C1 segment of cervical spinal cord (tissue), 14 donors: ENCODE measurements at regions not wholly inside any gene's neighbourhood (a gene's known extent, or its start where the extent isn't known, plus 50 kb on each side); places are given as distances from the start of the nearest gene placed in this dataset.
"Not testable (repeated sequence)": the region's sequence is repeated elsewhere in the genome, so short reads cannot be mapped to it uniquely, and the experiment has no call there.

Experiments
- DNase-seq, 14 donors: peaks; one replicate each; lab custom pipeline; 2025; lab: John Stamatoyannopoulos, UW

GRCh38 chr12:114123108-114123507, 157.0 kb upstream of the RBM19 start:
- no peak for DNase-seq

- DNase-seq = no peak
These were observed 155.9 kb upstream of the RBM19 start for GRCh38 chr12:114122016-114122415.

- DNase-seq = no peak
These were observed 153.2 kb upstream of the RBM19 start for GRCh38 chr12:114119316-114119715.

- no peak for DNase-seq
These were observed 130.3 kb upstream of the RBM19 start for GRCh38 chr12:114096461-114096860.

- no peak for DNase-seq
These were observed 127.4 kb upstream of the RBM19 start for GRCh38 chr12:114093520-114093919.

GRCh38 chr12:114092981-114093380, 126.9 kb upstream of the RBM19 start:
- no peak for DNase-seq

- DNase-seq = no peak
These were observed 124.1 kb upstream of the RBM19 start for GRCh38 chr12:114090211-114090610.

- no peak for DNase-seq
These were observed 107.0 kb upstream of the RBM19 start for GRCh38 chr12:114073076-114073475.

- DNase-seq = no peak
These were observed 103.4 kb upstream of the RBM19 start for GRCh38 chr12:114069507-114069906.

GRCh38 chr12:114064497-114064896, 98.4 kb upstream of the RBM19 start:
- DNase-seq = no peak

GRCh38 chr12:114064034-114064433, 97.9 kb upstream of the RBM19 start:
- DNase-seq = not testable (repeated sequence)

- no peak for DNase-seq
These were observed 97.3 kb upstream of the RBM19 start for GRCh38 chr12:114063435-114063834.

- not testable (repeated sequence) for DNase-seq
These were observed 90.2 kb upstream of the RBM19 start for GRCh38 chr12:114056351-114056750.

- DNase-seq = no peak
These were observed 88.9 kb upstream of the RBM19 start for GRCh38 chr12:114054982-114055381.

GRCh38 chr12:114046236-114046998, 80.3 kb upstream of the RBM19 start:
- DNase-seq = no peak

GRCh38 chr12:114045349-114045748, 79.2 kb upstream of the RBM19 start:
- no peak for DNase-seq

GRCh38 chr12:114041590-114041989, 75.5 kb upstream of the RBM19 start:
- DNase-seq = no peak

- DNase-seq = no peak
These were observed 75.0 kb upstream of the RBM19 start for GRCh38 chr12:114041136-114041535.

- DNase-seq = no peak
These were observed 72.8 kb upstream of the RBM19 start for GRCh38 chr12:114038962-114039361.

GRCh38 chr12:114032801-114033200, 66.7 kb upstream of the RBM19 start:
- no peak for DNase-seq

GRCh38 chr12:114030451-114030850, 64.3 kb upstream of the RBM19 start:
- DNase-seq = no peak

GRCh38 chr12:114026805-114027204, 60.7 kb upstream of the RBM19 start:
- no peak for DNase-seq

- no peak for DNase-seq
These were observed 59.8 kb upstream of the RBM19 start for GRCh38 chr12:114025935-114026334.

- DNase-seq = not testable (repeated sequence)
These were observed 56.0 kb upstream of the RBM19 start for GRCh38 chr12:114022081-114022480.
